ENCODE measurements at regions not wholly inside any gene's neighbourhood (a gene's known extent, or its start where the extent isn't known, plus 50 kb on each side); places are given as distances from the start of the nearest gene placed in this dataset.

DNA sequence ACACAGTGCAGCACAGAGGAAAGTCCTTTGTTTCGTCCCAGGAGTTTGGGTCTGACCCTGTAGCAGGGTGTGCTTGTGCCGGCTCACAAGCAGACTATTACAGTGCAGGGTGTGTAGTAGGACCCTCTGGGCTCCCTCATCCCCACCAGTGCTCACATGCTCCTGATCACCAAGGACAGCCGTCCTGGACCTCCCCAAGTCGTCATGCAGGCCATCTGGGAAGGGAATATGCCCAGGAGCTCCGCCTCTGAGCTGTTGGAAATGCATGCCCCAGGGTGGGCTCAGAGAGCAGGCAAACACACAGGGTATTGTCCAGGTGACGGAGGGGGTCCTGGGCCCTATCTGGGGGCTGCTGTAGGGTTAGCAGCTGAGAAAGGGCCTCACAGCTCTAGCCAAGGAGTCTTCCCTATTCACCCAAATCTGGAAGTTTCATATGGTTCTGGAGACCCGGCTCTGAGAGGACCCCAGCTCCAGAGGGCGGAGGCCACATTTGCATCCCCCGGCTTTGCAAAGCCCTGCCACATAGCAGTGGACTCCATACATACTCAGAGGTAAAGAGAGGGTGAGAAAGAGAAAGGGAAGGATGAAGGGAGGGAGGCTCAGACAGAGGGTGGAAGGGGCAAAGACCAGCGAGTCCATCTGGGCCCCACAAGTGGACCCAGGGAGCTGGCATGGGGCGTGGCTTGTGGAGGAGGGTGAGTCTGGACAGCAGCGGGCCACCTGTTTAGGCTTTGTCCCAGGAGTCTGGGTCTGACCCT, 53.5 kb upstream of the PPP2R5C start:
- peaks cover 4 to 18% of the 10 kb centered on the region in 2 donors for H3K4me1 ChIP-seq (ENCODE audit: control insufficient read depth in 1 of 2, low read depth in 2 of 2)
- peak; percentile 12 for ATAC-seq (ENCODE audit: insufficient number of reproducible peaks, low FRiP score, low read depth)
- no peak for TF ChIP-seq CTCF (IDR thresholded peaks at IDR 0.05)
- no peaks in the 10 kb centered on the region for H3K36me3 ChIP-seq
- DNase-seq (ENCODE audit: low spot score) = no peak
- H3K4me3 ChIP-seq = no peak overlapping the region
- H3K9me3 ChIP-seq = no peaks in the 10 kb centered on the region
- no peak overlapping the region for H3K27ac ChIP-seq
- H3K27me3 ChIP-seq (replicated peaks; ENCODE audit: insufficient read depth) = no peaks in the 10 kb centered on the region

DNA sequence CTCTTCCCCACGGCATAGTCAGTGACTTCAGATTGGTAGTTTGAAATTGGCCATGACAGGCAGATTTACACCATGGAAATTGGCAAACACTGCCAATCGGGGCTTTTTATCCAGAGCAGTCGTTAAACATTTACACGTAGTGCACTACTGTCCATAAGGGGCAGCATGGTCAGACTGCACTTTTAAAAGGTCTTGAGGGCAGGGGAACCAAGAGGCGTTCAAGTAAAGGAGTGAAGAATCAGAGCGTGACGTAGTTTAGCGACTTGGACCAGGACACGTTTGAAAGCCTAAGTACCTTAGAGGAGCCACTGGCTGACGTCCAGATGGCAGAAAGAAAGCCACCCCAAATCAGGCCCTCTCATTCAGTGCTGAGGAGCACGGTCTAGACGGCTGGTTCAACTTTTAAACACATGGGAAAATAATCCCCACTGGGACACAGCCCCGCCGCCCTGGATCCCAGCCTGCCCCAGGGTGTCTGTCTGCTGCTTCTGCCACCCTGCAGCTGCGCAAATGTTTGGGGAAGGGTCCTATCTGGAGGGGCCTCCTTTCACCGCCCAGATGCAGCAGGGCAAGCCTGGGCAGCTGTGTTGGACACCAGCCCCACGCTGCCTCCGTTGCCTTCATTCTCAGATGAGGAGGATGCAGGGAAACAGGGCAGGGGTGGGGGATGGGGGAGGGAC, 52.5 kb upstream of the PPP2R5C start:
- H3K4me1 ChIP-seq (ENCODE audit: control insufficient read depth in 1 of 2, low read depth in 2 of 2) = peaks cover 4 to 18% of the 10 kb centered on the region in 2 donors
- no peak overlapping the region for H3K27ac ChIP-seq
- H3K9me3 ChIP-seq = no peaks in the 10 kb centered on the region
- no peaks in the 10 kb centered on the region for H3K36me3 ChIP-seq
- ATAC-seq (ENCODE audit: insufficient number of reproducible peaks, low FRiP score, low read depth) (no peak), DNase-seq (ENCODE audit: low spot score) (no peak)
- no peaks in the 10 kb centered on the region for H3K27me3 ChIP-seq (replicated peaks; ENCODE audit: insufficient read depth)
- no peak overlapping the region for H3K4me3 ChIP-seq
- no peak for TF ChIP-seq CTCF (IDR thresholded peaks at IDR 0.05)

DNA sequence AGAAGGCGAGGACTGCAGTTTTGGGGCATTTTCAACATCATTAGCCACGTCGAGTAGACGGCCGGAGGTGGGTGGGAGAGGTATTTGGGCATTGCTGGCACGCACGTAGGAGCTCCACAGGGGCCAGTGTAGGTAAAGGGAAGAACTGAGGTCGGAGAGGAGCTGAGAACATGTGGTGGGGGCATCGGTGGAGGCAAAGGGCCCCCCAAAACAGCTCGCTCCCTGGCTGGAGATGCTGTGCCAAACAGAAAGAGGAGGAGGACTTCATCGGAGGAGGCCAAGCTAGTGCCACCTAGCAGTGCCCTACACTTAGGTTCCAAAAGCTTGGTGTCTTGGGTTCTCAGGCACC, 52.0 kb upstream of the PPP2R5C start:
- TF ChIP-seq CTCF (IDR thresholded peaks at IDR 0.05) = no peak
- no peak for ATAC-seq (ENCODE audit: insufficient number of reproducible peaks, low FRiP score, low read depth)
- no peaks in the 10 kb centered on the region for H3K9me3 ChIP-seq
- H3K27ac ChIP-seq = no peak overlapping the region
- no peaks in the 10 kb centered on the region for H3K36me3 ChIP-seq
- no peak overlapping the region for H3K4me3 ChIP-seq
- peaks cover 4 to 18% of the 10 kb centered on the region in 2 donors for H3K4me1 ChIP-seq (ENCODE audit: control insufficient read depth in 1 of 2, low read depth in 2 of 2)
- DNase-seq (ENCODE audit: low spot score) = no peak
- H3K27me3 ChIP-seq (replicated peaks; ENCODE audit: insufficient read depth) = no peaks in the 10 kb centered on the region

GRCh38 chr14:101709962-101710931, 51.3 kb upstream of the PPP2R5C start:
- H3K27ac ChIP-seq = no peak overlapping the region
- no peaks in the 10 kb centered on the region for H3K27me3 ChIP-seq (replicated peaks; ENCODE audit: insufficient read depth)
- no peak overlapping the region for H3K4me3 ChIP-seq
- H3K9me3 ChIP-seq = no peaks in the 10 kb centered on the region
- H3K4me1 ChIP-seq (ENCODE audit: control insufficient read depth in 1 of 2, low read depth in 2 of 2) = peaks cover 4 to 18% of the 10 kb centered on the region in 2 donors
- ATAC-seq (ENCODE audit: insufficient number of reproducible peaks, low FRiP score, low read depth) (no peak), DNase-seq (ENCODE audit: low spot score) (no peak)
- H3K36me3 ChIP-seq = no peaks in the 10 kb centered on the region
- TF ChIP-seq CTCF (IDR thresholded peaks at IDR 0.05) = no peak
